ENCODE measurements at regions not wholly inside any gene's neighbourhood (a gene's known extent, or its start where the extent isn't known, plus 50 kb on each side); places are given as distances from the start of the nearest gene placed in this dataset.
"Not testable (repeated sequence)": the region's sequence is repeated elsewhere in the genome, so short reads cannot be mapped to it uniquely, and the experiment has no call there.

DNA sequence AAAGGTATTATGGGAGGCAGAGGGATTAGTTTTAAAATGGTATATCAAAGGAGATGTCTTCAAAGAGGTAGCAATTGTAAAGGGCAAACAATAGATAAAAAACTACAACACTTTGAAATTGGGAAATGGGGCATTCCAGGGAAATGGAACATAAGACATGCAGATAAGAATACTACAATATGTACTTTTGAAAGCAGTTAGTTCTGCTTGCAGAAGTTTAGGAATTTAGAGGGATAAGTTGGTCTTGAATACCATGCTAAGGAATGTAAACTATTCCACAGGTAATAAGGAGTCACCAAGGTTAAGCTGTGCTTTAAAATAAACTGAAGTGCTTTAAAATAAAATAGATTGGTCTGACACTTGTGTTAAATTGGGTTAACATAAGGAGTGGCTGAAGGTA, 571.7 kb upstream of the ACVR2A start:
- no peaks in the 10 kb centered on the region for H3K9me3 ChIP-seq (ENCODE audit: severe bottlenecking)
- H3K36me3 ChIP-seq (ENCODE audit: low read depth): no peaks in the 10 kb centered on the region
- no peak for DNase-seq (ENCODE audit: low spot score)
- no peaks in the 10 kb centered on the region for H3K4me1 ChIP-seq (ENCODE audit: insufficient read depth, poor library complexity, severe bottlenecking)
- no peak for TF ChIP-seq CTCF (IDR thresholded peaks at IDR 0.05; ENCODE audit: poor library complexity, severe bottlenecking)
- no peak overlapping the region for H3K27ac ChIP-seq (ENCODE audit: poor library complexity, severe bottlenecking)
- H3K4me3 ChIP-seq (ENCODE audit: severe bottlenecking): no peak overlapping the region
- no peaks in the 10 kb centered on the region for H3K27me3 ChIP-seq (ENCODE audit: insufficient read depth, poor library complexity, severe bottlenecking)
- ATAC-seq (ENCODE audit: low read depth): peak; percentile 72

- H3K4me1 ChIP-seq (ENCODE audit: insufficient read depth, poor library complexity, severe bottlenecking); H3K27ac ChIP-seq (ENCODE audit: poor library complexity, severe bottlenecking); ATAC-seq (ENCODE audit: low read depth); H3K4me3 ChIP-seq (ENCODE audit: severe bottlenecking); H3K27me3 ChIP-seq (ENCODE audit: insufficient read depth, poor library complexity, severe bottlenecking); DNase-seq (ENCODE audit: low spot score); H3K36me3 ChIP-seq (ENCODE audit: low read depth); H3K9me3 ChIP-seq (ENCODE audit: severe bottlenecking): not testable (repeated sequence)
Measured at GRCh38 chr2:147269581-147269980, 575.2 kb upstream of the ACVR2A start.

DNA sequence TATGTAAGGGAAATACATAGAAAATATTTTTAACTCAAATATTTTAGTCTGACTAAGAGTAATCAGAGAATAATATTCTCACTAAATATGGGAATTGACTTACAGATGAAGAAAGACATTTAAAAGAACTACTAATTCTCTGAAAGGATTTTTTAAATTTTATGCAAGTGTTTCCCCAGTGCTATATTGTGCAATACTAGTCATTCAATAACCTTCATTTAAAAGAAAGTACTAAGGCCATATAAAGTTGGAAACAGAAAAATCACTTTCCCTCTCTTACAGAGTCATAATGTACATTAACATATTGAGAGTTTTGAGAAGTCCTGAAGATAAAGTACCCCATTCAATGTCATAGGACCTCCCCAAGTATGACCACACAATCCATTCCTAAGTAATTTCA, 584.6 kb upstream of the ACVR2A start:
- TF ChIP-seq CTCF (IDR thresholded peaks at IDR 0.05; ENCODE audit: poor library complexity, severe bottlenecking): no peak
- H3K27ac ChIP-seq (ENCODE audit: poor library complexity, severe bottlenecking): no peak overlapping the region
- H3K9me3 ChIP-seq (ENCODE audit: severe bottlenecking): no peaks in the 10 kb centered on the region
- H3K4me1 ChIP-seq (ENCODE audit: insufficient read depth, poor library complexity, severe bottlenecking): no peaks in the 10 kb centered on the region
- H3K27me3 ChIP-seq (ENCODE audit: insufficient read depth, poor library complexity, severe bottlenecking): no peaks in the 10 kb centered on the region
- no peak for DNase-seq (ENCODE audit: low spot score)
- H3K4me3 ChIP-seq (ENCODE audit: severe bottlenecking): no peak overlapping the region
- no peak for ATAC-seq (ENCODE audit: low read depth)
- no peaks in the 10 kb centered on the region for H3K36me3 ChIP-seq (ENCODE audit: low read depth)

DNA sequence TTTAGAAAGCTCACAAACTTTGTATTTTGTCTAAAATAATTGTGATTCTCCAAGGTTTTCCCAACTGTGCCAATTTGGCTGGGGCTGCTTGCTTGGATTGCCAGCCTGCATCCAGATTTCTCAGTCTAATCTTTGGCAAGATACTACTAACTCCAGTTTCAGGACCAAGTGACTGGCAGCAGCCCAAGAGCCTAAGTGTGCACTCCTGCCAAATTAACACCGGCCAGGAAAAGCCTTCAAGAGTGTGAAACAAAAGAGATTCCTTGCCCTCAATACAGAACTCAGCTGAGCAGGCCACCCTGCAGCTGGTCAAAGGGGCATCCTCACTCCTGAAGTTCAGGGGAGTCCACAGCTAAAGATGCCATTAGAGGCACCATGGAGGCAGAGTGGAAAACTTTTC, 589.0 kb upstream of the ACVR2A start:
- no peaks in the 10 kb centered on the region for H3K27me3 ChIP-seq (ENCODE audit: insufficient read depth, poor library complexity, severe bottlenecking)
- no peak overlapping the region for H3K4me3 ChIP-seq (ENCODE audit: severe bottlenecking)
- H3K27ac ChIP-seq (ENCODE audit: poor library complexity, severe bottlenecking): no peak overlapping the region
- H3K4me1 ChIP-seq (ENCODE audit: insufficient read depth, poor library complexity, severe bottlenecking): no peaks in the 10 kb centered on the region
- DNase-seq (ENCODE audit: low spot score) (no peak), ATAC-seq (ENCODE audit: low read depth) (no peak)
- TF ChIP-seq CTCF (IDR thresholded peaks at IDR 0.05; ENCODE audit: poor library complexity, severe bottlenecking): no peak
- H3K9me3 ChIP-seq (ENCODE audit: severe bottlenecking): no peaks in the 10 kb centered on the region
- H3K36me3 ChIP-seq (ENCODE audit: low read depth): no peaks in the 10 kb centered on the region

DNA sequence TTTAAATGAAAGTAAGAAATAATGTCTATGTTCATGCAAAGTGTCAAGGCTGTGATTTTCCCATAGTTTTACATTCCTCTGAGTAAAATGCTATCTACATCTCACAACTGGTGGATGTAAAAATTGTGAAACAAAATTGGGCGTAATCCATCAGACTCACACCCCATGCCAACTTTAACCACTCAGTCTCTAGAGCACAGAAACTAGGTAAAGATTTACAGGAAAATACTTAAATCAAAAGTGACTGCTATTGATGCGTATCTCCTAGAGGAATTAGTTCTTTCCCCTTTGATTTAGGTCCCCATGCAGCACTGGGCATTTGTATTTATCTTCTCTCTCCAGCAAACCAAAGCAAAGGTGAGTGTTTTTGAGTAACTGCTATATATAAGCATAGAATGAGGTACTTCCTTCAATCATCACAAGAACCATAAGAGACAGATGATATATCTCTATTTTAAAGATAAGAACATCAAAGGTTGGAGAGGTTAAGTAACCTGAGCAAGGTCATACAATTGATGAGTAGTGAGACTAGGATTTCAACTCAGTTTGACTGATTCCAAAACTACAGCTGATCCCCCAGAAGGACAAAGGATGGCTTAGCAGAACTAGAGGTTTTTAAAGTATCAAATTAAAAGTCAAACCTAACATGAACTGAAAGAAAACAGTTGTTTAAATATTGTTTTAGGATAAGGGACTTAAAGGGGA, 594.0 kb upstream of the ACVR2A start:
- ATAC-seq (ENCODE audit: low read depth): no peak
- no peak overlapping the region for H3K27ac ChIP-seq (ENCODE audit: poor library complexity, severe bottlenecking)
- no peaks in the 10 kb centered on the region for H3K9me3 ChIP-seq (ENCODE audit: severe bottlenecking)
- no peaks in the 10 kb centered on the region for H3K36me3 ChIP-seq (ENCODE audit: low read depth)
- no peaks in the 10 kb centered on the region for H3K27me3 ChIP-seq (ENCODE audit: insufficient read depth, poor library complexity, severe bottlenecking)
- no peak for DNase-seq (ENCODE audit: low spot score)
- no peak for TF ChIP-seq CTCF (IDR thresholded peaks at IDR 0.05; ENCODE audit: poor library complexity, severe bottlenecking)
- H3K4me3 ChIP-seq (ENCODE audit: severe bottlenecking): no peak overlapping the region
- H3K4me1 ChIP-seq (ENCODE audit: insufficient read depth, poor library complexity, severe bottlenecking): no peaks in the 10 kb centered on the region

Data from RWPE2 (cell line).